K562 (cell line): ENCODE measurements at regions not wholly inside any gene's neighbourhood (a gene's known extent, or its start where the extent isn't known, plus 50 kb on each side); places are given as distances from the start of the nearest gene placed in this dataset.

ENCODE experiments used
- ATAC-seq: fragments of 200-7000 bp; cut with Tn5 transposase; 3 replicates; pipeline ENCODE4 v1.9.1; 2020; ENCODE audit warnings: moderate library complexity
- BruUV-seq: library from RNA; stranded (reverse); fragments of 400-500 nt; replicated peaks from 2 replicates; lab custom pipeline; 2021; lab: Mats Ljungman, UMichigan
- CTCF ChIA-PET: fragments of 300-600 bp; formaldehyde crosslinking; extraction: SDS; loops from one replicate; lab custom pipeline; 2021; ENCODE audit warnings: low intra/inter-chr PET ratio; lab: Yijun Ruan, JAX
- POLR2A ChIA-PET: fragments of 300-600, 350-650 bp; sonication (Branson Sonifier 250); formaldehyde crosslinking; extraction: SDS; loops from one replicate; lab custom pipeline; 2021; ENCODE audit warnings: antibody characterized with exemption, inconsistent platforms; lab: Yijun Ruan, JAX
- DNase-seq, 4 experiments: peaks; one replicate each; pipeline versions ENCODE4 v3.0.0 to v3.0.0-alpha.2; 2011 to 2018; ENCODE audit warnings: low spot score in 3 of 4, mixed read lengths in 3 of 4; ENCODE audit errors: extremely low read depth in 1 of 4
- FAIRE-seq: peaks from 2 replicates; lab custom pipeline; 2011; peaks lifted over from hg19 to GRCh38; lab: Jason Lieb, UNC
- H2AFZ ChIP-seq: 2 replicates; pipeline ENCODE4 v1.6.0; 2011; ENCODE audit warnings: low read depth, low read length, control low read depth, inconsistent platforms
- H3K27ac ChIP-seq: fragments of 200-600 bp; 3 replicates; pipeline ENCODE4 v1.8.0; 2011; ENCODE audit warnings: low read depth, mild to moderate bottlenecking, control low read depth, inconsistent platforms, low read length, moderate library complexity, mixed read lengths; ENCODE audit errors: extremely low read depth
- H3K27me3 ChIP-seq, 2 experiments: fragments of 300-600 bp in 1 of 2; 2 replicates in 1 of 2; 3 replicates in 1 of 2; pipeline versions ENCODE4 v1.6.0 to v1.8.0; 2011; ENCODE audit warnings: inconsistent platforms in 2 of 2, low read length in 2 of 2, mild to moderate bottlenecking in 1 of 2, mixed read lengths in 1 of 2, moderate library complexity in 1 of 2; ENCODE audit not compliant: control insufficient read depth in 2 of 2, insufficient read depth in 2 of 2
- H3K36me3 ChIP-seq: fragments of 300-600 bp; 3 replicates; pipeline ENCODE4 v1.8.0; 2011; ENCODE audit warnings: mild to moderate bottlenecking, low read length, inconsistent platforms; ENCODE audit not compliant: control insufficient read depth, insufficient read depth
- H3K4me1 ChIP-seq, 2 experiments: fragments of 200-600 bp in 1 of 2; replicated peaks in 1 of 2; 2 replicates in 1 of 2; 3 replicates in 1 of 2; pipeline versions ENCODE4 v1.5.1 to v1.8.0; 2011; ENCODE audit warnings: inconsistent platforms in 2 of 2, low read length in 2 of 2, mild to moderate bottlenecking in 1 of 2, mixed read lengths in 1 of 2, moderate library complexity in 1 of 2; ENCODE audit not compliant: control insufficient read depth in 2 of 2, insufficient read depth in 2 of 2
- H3K4me2 ChIP-seq: 2 replicates; pipeline ENCODE4 v1.6.1; 2011; ENCODE audit warnings: low read length, control low read depth, inconsistent platforms, mixed read lengths; ENCODE audit not compliant: insufficient read depth
- H3K4me3 ChIP-seq: fragments of 200-600 bp; sonication (generic), shearing (Covaris generic); 2 replicates; pipeline ENCODE4 v1.5.1; 2016; ENCODE audit warnings: control low read depth, inconsistent platforms
- H3K79me2 ChIP-seq: fragments of 200-600 bp; 3 replicates; pipeline ENCODE4 v1.8.0; 2011; ENCODE audit warnings: low read length, inconsistent platforms; ENCODE audit not compliant: control insufficient read depth, insufficient read depth
- H3K9ac ChIP-seq, 2 experiments: 2 replicates each; pipeline versions ENCODE4 v1.6.0 to v1.6.1; 2011; ENCODE audit warnings: low read depth in 2 of 2, low read length in 2 of 2, control low read depth in 1 of 2, inconsistent platforms in 1 of 2, mild to moderate bottlenecking in 1 of 2, mixed read lengths in 1 of 2; ENCODE audit not compliant: insufficient read depth in 1 of 2
- H3K9me1 ChIP-seq: one replicate; pipeline ENCODE4 v1.6.0; 2011; ENCODE audit warnings: inconsistent platforms, mild to moderate bottlenecking, low read length, moderate library complexity; ENCODE audit not compliant: control insufficient read depth, insufficient read depth
- H3K9me3 ChIP-seq: replicated peaks from 2 replicates; pipeline ENCODE4 v1.5.1; 2011; ENCODE audit warnings: low read depth, low read length, inconsistent platforms; ENCODE audit not compliant: control insufficient read depth, insufficient read depth
- H4K20me1 ChIP-seq: replicated peaks from 2 replicates; pipeline ENCODE4 v1.6.1; 2011; ENCODE audit warnings: low read length, inconsistent platforms, mixed read lengths; ENCODE audit not compliant: control insufficient read depth, insufficient read depth
- CREB1 ChIP-seq, 2 experiments: sonication (generic) in 1 of 2; formaldehyde crosslinking in 1 of 2; IDR thresholded peaks; 2 replicates each; pipeline versions ENCODE4 v1.6.1 to v1.8.0; 2012 to 2022; ENCODE audit warnings: inconsistent platforms in 1 of 2, mild to moderate bottlenecking in 1 of 2, missing genetic modification reagents in 1 of 2, moderate library complexity in 1 of 2
- FOXA3 ChIP-seq, 2 experiments: fragments of 450-650 bp in 1 of 2; sonication (generic) in 1 of 2; formaldehyde crosslinking; IDR thresholded peaks in 1 of 2; conservative IDR thresholded peaks in 1 of 2; 2 replicates each; pipeline versions ENCODE4 v1.4.0 to v1.8.0; 2020 to 2022; ENCODE audit warnings: mild to moderate bottlenecking in 2 of 2, missing genetic modification reagents in 1 of 2
- HNRNPLL ChIP-seq: fragments of 200-400 bp; formaldehyde crosslinking; IDR thresholded peaks from 2 replicates; pipeline ENCODE4 v1.6.1; 2017; ENCODE audit warnings: low read length, low read depth, mild to moderate bottlenecking; ENCODE audit not compliant: poor library complexity, severe bottlenecking
- TEAD1 ChIP-seq, 2 experiments: fragments of 450-650 bp in 1 of 2; sonication (generic) in 1 of 2; formaldehyde crosslinking; IDR thresholded peaks; 2 replicates each; pipeline versions ENCODE4 v1.4.0 to v1.8.0; 2020 to 2022; ENCODE audit warnings: mild to moderate bottlenecking in 2 of 2, missing genetic modification reagents in 1 of 2
- WGBS: fragments of 100-300 bp; shearing (Covaris generic); methylation state at CpG from one replicate; pipeline ENCODE4 v1.1.6; 2016; ENCODE audit warnings: low coverage, mixed read lengths; ENCODE audit not compliant: insufficient coverage; ENCODE audit errors: missing lambda C conversion rate; 5-methylcytosine and 5-hydroxymethylcytosine counted together
- in situ Hi-C: fragments of 300-500 bp; cut with MboI; formaldehyde crosslinking; loops from 4 replicates; pipeline ENCODE4 v1.15.0; 2018; ENCODE audit warnings: inconsistent platforms, mixed read lengths
- intact Hi-C: fragments of 100-400 bp; cut with micrococcal nuclease; formaldehyde crosslinking; loops from 2 replicates; pipeline ENCODE4 v1.14.2; 2022
- TF ChIP-seq, protein P1 (sequence below): fragments of 250-450 bp; sonication (Bioruptor Pico); IDR thresholded peaks from 2 replicates; pipeline ENCODE4 v1.8.0; 2021; ENCODE audit warnings: mild to moderate bottlenecking, moderate library complexity

DNA sequence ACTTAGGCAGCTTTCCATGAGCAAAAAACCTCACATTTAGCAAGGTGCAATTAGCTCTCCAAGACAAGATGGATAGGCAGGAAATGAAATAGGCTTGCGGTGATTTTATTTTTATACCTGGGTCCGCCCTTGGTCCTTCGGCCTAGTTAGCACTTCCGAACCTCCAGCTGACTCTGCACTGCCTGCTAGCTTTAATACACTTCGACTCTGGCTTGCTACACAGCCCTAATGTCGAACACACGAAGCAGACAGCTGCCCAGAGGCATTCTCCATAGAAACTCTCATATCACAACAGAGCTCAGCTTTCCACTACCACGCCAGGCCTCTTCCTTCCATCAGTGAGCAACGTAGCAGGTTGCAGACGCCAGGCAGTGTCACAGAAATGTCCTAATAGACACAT is 688.0 kb downstream of the VRK1 start (continued):
- TF ChIP-seq, protein P1, sequence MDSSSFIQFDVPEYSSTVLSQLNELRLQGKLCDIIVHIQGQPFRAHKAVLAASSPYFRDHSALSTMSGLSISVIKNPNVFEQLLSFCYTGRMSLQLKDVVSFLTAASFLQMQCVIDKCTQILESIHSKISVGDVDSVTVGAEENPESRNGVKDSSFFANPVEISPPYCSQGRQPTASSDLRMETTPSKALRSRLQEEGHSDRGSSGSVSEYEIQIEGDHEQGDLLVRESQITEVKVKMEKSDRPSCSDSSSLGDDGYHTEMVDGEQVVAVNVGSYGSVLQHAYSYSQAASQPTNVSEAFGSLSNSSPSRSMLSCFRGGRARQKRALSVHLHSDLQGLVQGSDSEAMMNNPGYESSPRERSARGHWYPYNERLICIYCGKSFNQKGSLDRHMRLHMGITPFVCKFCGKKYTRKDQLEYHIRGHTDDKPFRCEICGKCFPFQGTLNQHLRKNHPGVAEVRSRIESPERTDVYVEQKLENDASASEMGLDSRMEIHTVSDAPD (CRISPR knock-in tag) = no peak
- TF ChIP-seq FOXA3 (CRISPR knock-in tag; conservative IDR thresholded peaks at IDR 0.05 in 1 of 2, IDR thresholded peaks at IDR 0.05 in 1 of 2) (no peak), TEAD1 (CRISPR knock-in tag; IDR thresholded peaks at IDR 0.05) (no peak), CREB1 (IDR thresholded peaks at IDR 0.05) (no peak), CREB1 (CRISPR knock-in tag; IDR thresholded peaks at IDR 0.05) (no peak)

DNA sequence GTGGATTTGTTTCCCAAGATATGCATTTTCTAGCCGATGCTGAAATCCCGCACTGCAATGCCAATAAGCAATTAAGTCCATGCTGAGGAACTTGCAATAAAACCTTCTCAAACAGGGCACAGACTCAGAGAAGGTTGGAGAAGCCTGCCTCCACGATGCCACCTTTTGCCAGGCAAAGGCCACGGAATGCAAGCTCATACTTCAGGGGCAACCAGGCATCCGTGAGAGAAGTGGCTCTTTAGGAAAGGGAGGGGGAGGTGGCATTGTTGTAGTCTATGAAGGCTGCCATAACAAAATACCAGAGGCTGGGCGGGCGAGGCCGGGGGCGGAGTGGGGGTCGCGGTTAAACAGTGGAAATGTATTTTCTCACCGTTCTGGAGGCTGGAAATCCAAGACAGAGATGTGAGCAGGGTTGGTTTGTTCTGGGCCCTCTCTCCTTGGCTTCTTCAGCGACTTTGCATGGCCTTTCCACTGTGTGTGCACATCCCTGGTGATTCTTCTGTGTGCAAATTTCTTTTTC is 689.5 kb downstream of the VRK1 start:
- POLR2A ChIA-PET = interaction anchor here (0.6 kb wide), 1 partner anchor 10 kb away, joined by 3 read pairs; no protein-coding TSS in a partner anchor

More for the DNA sequence above, 689.5 kb downstream of the VRK1 start:
- CTCF ChIA-PET = no interaction called here
- Histone ChIP-seq H3K27ac (no peak overlapping the region), H3K4me3 (no peak overlapping the region), H2AFZ (no peak overlapping the region), H3K9me3 (no peaks in the 10 kb centered on the region), H3K9me1 (no peaks in the 10 kb centered on the region), H3K79me2 (no peaks in the 10 kb centered on the region), H3K36me3 (no peaks in the 10 kb centered on the region), H3K9ac (no peak overlapping the region), H4K20me1 (no peaks in the 10 kb centered on the region), H3K4me2 (no peak overlapping the region), H3K27me3 (no peaks in the 10 kb centered on the region), H3K4me1 (no peaks in the 10 kb centered on the region)
- intact Hi-C loops (no loop called here), in situ Hi-C loops (no loop called here)
- WGBS = 3% methylated on average over 5 of the region's 13 CpGs
- DNase-seq = no peak
- FAIRE-seq = no peak
- no peak for ATAC-seq
- BruUV-seq = no TSS peak
- no peak for TF ChIP-seq HNRNPLL
